C4-2B (cell line): ENCODE measurements at regions not wholly inside any gene's neighbourhood (a gene's known extent, or its start where the extent isn't known, plus 50 kb on each side); places are given as distances from the start of the nearest gene placed in this dataset.

Experiments used
- H3K27ac ChIP-seq: fragments of 450-650 bp; 2 replicates; pipeline ENCODE4 v1.5.1; 2017
- CTCF ChIP-seq: fragments of 450-650 bp; conservative IDR thresholded peaks from 2 replicates; pipeline ENCODE4 v1.5.1; 2017; ENCODE audit warnings: mild to moderate bottlenecking
- ZFX ChIP-seq: fragments of 450-650 bp; IDR thresholded peaks from 2 replicates; pipeline ENCODE4 v1.6.1; 2017

- H3K27ac ChIP-seq: no peak overlapping the region
- TF ChIP-seq CTCF: no peak
- TF ChIP-seq ZFX: no peak
These were observed 107.0 kb upstream of the AKR1E2 start for GRCh38 chr10:4719036-4719435.

- TF ChIP-seq ZFX: no peak
- TF ChIP-seq CTCF: no peak
- H3K27ac ChIP-seq: no peak overlapping the region
These were observed 107.5 kb upstream of the AKR1E2 start for GRCh38 chr10:4718544-4718943.

- no peak overlapping the region for H3K27ac ChIP-seq
- TF ChIP-seq CTCF: no peak
- no peak for TF ChIP-seq ZFX
These were observed 108.3 kb upstream of the AKR1E2 start for GRCh38 chr10:4717670-4718069.

- no peak for TF ChIP-seq CTCF
- TF ChIP-seq ZFX: no peak
- H3K27ac ChIP-seq: no peak overlapping the region
These were observed 115.1 kb upstream of the AKR1E2 start for GRCh38 chr10:4710858-4711257.

- no peak overlapping the region for H3K27ac ChIP-seq
- TF ChIP-seq ZFX (no peak), CTCF (peak; percentile 71)
These were observed 117.8 kb upstream of the AKR1E2 start for GRCh38 chr10:4708123-4708759.

GRCh38 chr10:4707221-4707620 is 118.8 kb upstream of the AKR1E2 start:
- TF ChIP-seq CTCF: no peak
- no peak for TF ChIP-seq ZFX
- no peak overlapping the region for H3K27ac ChIP-seq

- H3K27ac ChIP-seq: no peak overlapping the region
- TF ChIP-seq CTCF: no peak
- TF ChIP-seq ZFX: no peak
These were observed 121.9 kb upstream of the AKR1E2 start for GRCh38 chr10:4704034-4704545.
